ENCODE measurements at regions not wholly inside any gene's neighbourhood (a gene's known extent, or its start where the extent isn't known, plus 50 kb on each side); places are given as distances from the start of the nearest gene placed in this dataset.

DNA sequence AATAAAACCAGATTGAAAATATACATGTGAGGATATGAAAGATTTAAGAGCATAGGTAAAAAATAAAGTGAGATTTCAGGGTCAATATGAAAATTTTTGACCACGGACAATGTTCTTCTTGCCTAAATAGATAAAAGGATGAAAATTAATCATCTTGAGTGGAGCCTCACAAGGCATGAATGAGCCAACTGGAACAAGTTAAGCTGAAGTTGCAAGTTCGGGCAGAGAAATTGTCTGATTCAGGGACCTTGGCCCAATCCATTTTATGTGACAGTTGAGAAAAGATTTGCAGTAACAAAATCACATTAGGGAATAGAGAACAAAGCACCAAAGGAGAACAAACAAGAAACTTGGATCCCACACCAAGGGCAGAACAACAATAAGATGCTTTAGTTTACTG, 305.3 kb downstream of the TMX3 start:
- Histone ChIP-seq H3K4me1 (replicated peaks) (no peaks in the 10 kb centered on the region), H3K4me3 (no peak overlapping the region), H3K9me3 (no peaks in the 10 kb centered on the region), H3K27ac (no peak overlapping the region), H3K36me3 (no peaks in the 10 kb centered on the region), H3K27me3 (replicated peaks; ENCODE audit: insufficient read depth) (no peaks in the 10 kb centered on the region)
- TF ChIP-seq POLR2AphosphoS5 (IDR thresholded peaks at IDR 0.05): no peak
- TF ChIP-seq, protein P1, sequence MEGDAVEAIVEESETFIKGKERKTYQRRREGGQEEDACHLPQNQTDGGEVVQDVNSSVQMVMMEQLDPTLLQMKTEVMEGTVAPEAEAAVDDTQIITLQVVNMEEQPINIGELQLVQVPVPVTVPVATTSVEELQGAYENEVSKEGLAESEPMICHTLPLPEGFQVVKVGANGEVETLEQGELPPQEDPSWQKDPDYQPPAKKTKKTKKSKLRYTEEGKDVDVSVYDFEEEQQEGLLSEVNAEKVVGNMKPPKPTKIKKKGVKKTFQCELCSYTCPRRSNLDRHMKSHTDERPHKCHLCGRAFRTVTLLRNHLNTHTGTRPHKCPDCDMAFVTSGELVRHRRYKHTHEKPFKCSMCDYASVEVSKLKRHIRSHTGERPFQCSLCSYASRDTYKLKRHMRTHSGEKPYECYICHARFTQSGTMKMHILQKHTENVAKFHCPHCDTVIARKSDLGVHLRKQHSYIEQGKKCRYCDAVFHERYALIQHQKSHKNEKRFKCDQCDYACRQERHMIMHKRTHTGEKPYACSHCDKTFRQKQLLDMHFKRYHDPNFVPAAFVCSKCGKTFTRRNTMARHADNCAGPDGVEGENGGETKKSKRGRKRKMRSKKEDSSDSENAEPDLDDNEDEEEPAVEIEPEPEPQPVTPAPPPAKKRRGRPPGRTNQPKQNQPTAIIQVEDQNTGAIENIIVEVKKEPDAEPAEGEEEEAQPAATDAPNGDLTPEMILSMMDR (IDR thresholded peaks at IDR 0.05): no peak
- TF ChIP-seq POLR2A (IDR thresholded peaks at IDR 0.05): no peak
- WGBS: 8% methylated on average over 2 of the region's 2 CpGs
- intact Hi-C loops (cut with DNase I): no loop called here
- peak; percentile 13 for DNase-seq (ENCODE audit: low spot score)

DNA sequence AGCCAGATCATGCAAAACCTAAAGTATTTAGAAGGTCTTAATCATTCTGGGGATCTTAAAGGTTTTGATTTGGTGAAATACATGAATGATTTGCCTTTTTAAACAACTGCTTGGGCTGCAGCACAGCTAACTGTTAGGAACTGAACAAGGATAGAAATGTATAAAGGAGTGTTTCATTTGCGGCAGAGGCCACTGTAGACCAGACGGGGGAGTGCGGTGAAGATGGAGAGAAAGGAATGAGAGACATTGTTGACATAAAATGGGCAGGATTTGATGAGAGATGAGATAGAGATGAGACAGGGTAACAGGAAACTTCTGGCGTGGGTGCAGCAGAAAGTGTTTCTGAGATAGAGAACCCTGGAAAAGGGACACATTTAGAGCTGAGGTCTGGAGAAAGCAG, 308.1 kb downstream of the TMX3 start:
- H3K4me1 ChIP-seq (replicated peaks): no peaks in the 10 kb centered on the region
- H3K9me3 ChIP-seq: no peaks in the 10 kb centered on the region
- no peaks in the 10 kb centered on the region for H3K36me3 ChIP-seq
- no peak overlapping the region for H3K27ac ChIP-seq
- no peak for DNase-seq (ENCODE audit: low spot score)
- 27% methylated on average over 4 of the region's 4 CpGs for WGBS
- intact Hi-C loops (cut with DNase I): no loop called here
- TF ChIP-seq POLR2AphosphoS5 (IDR thresholded peaks at IDR 0.05): no peak
- TF ChIP-seq POLR2A (IDR thresholded peaks at IDR 0.05): no peak
- H3K27me3 ChIP-seq (replicated peaks; ENCODE audit: insufficient read depth): no peaks in the 10 kb centered on the region
- H3K4me3 ChIP-seq: no peak overlapping the region

DNA sequence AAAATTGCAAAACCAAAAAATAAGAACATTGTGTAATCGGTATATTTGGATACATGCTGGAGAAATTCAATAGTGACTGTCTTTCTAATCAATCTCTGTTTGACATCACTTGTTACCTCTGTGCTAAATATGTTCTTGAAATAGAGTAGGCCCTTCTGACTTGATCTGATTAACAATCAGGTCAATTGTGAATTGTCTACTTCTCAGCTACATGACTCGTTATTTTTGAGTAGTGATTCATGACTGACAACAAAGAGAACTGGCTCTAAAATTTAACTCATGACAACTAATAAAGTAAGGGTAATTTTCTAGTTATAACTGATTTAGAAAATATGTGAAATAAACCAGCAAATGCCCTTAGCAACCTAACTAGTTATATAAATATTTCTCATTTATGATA, 312.1 kb downstream of the TMX3 start:
- WGBS: 76% methylated on average over 2 of the region's 2 CpGs
- no peaks in the 10 kb centered on the region for H3K27me3 ChIP-seq (replicated peaks; ENCODE audit: insufficient read depth)

DNA sequence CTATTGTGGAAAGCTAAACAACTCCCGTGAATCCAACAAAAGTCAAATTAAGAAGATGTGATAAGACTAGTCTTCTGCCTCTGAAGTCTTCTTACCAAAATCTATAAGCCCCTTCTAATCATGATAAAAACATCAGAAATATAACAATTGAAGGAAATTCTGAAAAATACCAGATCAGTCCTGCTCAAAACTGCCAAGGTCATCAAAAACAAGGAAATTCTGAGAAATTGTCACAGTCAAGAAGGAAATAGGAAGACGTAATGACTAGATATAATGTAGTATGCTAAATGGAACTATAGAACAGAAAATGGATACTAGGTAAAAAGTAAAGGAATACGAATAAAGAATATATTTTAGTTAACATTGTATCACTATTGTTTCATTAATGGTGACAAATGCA, 314.0 kb downstream of the TMX3 start:
- TF ChIP-seq POLR2A (IDR thresholded peaks at IDR 0.05) (no peak), POLR2AphosphoS5 (IDR thresholded peaks at IDR 0.05) (no peak)
- TF ChIP-seq, protein P1 (IDR thresholded peaks at IDR 0.05): no peak
- WGBS: 95% methylated on average over 3 of the region's 3 CpGs
- H3K4me3 ChIP-seq: no peak overlapping the region

More for the DNA sequence above, 312.1 kb downstream of the TMX3 start:
- Histone ChIP-seq H3K4me3 (no peak overlapping the region), H3K4me1 (replicated peaks) (no peaks in the 10 kb centered on the region), H3K36me3 (no peaks in the 10 kb centered on the region), H3K27ac (no peak overlapping the region), H3K9me3 (no peaks in the 10 kb centered on the region)
- intact Hi-C loops (cut with DNase I): no loop called here
- no peak for DNase-seq (ENCODE audit: low spot score)
- TF ChIP-seq POLR2A (IDR thresholded peaks at IDR 0.05) (no peak), POLR2AphosphoS5 (IDR thresholded peaks at IDR 0.05) (no peak)
- TF ChIP-seq, protein P1 (IDR thresholded peaks at IDR 0.05): no peak

DNA sequence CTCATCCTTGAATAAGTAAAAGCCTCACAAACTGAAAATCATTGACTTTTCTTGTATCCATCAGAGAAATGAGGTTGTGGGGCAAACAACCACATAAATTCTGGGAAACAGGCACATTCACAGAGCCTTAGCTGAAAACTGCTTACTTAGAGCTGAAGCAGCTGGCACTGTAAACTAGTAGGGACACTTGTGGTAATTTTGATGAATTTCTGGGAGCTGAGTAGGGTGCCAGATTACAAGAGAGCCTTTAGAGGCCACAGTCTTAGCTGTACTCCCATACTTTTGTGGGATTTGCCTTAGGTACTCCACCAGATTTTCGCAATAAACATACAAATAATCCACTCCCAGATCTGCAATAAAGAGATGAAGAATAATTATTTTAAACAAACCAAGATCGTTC, 315.2 kb downstream of the TMX3 start:
- Histone ChIP-seq H3K9me3 (no peaks in the 10 kb centered on the region), H3K4me1 (replicated peaks) (no peaks in the 10 kb centered on the region), H3K27ac (no peak overlapping the region), H3K36me3 (no peaks in the 10 kb centered on the region), H3K27me3 (replicated peaks; ENCODE audit: insufficient read depth) (no peaks in the 10 kb centered on the region), H3K4me3 (no peak overlapping the region)
- TF ChIP-seq, protein P1 (IDR thresholded peaks at IDR 0.05): no peak
- TF ChIP-seq POLR2AphosphoS5 (IDR thresholded peaks at IDR 0.05): no peak
- no peak for TF ChIP-seq POLR2A (IDR thresholded peaks at IDR 0.05)
- intact Hi-C loops (cut with DNase I): no loop called here
- WGBS: 81% methylated on average over 2 of the region's 2 CpGs
- no peak for DNase-seq (ENCODE audit: low spot score)

More for the DNA sequence above, 314.0 kb downstream of the TMX3 start:
- intact Hi-C loops (cut with DNase I): no loop called here
- no peaks in the 10 kb centered on the region for H3K27me3 ChIP-seq (replicated peaks; ENCODE audit: insufficient read depth)
- no peaks in the 10 kb centered on the region for H3K36me3 ChIP-seq
- H3K9me3 ChIP-seq: no peaks in the 10 kb centered on the region
- H3K4me1 ChIP-seq (replicated peaks): no peaks in the 10 kb centered on the region
- DNase-seq (ENCODE audit: low spot score): no peak
- no peak overlapping the region for H3K27ac ChIP-seq
